ENCODE measurements at regions not wholly inside any gene's neighbourhood (a gene's known extent, or its start where the extent isn't known, plus 50 kb on each side); places are given as distances from the start of the nearest gene placed in this dataset.
A peak's percentile ranks its signal among the peaks of the same experiment; 100 is the strongest.
"Not testable (repeated sequence)": the region's sequence is repeated elsewhere in the genome, so short reads cannot be mapped to it uniquely, and the experiment has no call there.

DNA sequence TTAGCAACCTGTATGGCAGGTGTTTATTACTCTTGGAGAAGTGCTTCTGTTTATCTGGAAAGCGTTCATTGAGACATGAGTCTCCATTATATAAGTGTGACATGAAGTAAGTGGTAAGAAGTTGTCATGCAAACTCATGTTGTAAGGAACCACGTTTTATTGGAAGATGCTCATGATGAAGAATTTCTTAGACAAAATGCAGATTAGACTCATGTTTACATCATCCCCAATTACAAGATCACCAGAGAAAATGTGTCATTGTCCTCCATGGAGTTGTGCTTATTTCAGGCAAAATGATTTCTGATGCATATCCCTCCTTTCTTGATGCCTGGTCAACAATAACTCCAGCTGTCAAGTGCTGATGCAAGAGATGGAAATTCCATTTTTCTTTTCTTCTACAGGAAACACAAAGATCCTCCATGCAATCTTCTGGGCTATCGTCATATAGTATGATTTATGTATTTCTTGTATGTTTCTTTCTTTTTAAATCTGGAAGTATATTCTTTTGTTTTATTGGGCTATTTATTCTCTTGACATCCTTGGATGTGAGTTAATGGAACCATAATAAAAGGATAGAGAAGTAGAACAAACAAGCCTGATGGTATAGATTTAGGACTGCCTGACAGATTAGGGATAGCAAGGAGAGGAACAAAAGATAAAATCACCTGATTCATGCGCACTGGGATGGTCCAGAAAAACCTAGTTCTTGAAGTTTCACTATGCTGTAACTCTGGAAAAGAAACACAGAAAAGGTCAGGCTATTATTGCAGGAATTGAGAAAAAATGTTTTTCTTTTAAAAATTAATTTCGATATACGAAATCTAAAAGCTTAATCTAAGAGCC is 50.7 kb upstream of the DIAPH3 start:
- no peak for DNase-seq

GRCh38 chr13:60220072-60220471 is 56.3 kb upstream of the DIAPH3 start:
- DNase-seq, result no peak

DNA sequence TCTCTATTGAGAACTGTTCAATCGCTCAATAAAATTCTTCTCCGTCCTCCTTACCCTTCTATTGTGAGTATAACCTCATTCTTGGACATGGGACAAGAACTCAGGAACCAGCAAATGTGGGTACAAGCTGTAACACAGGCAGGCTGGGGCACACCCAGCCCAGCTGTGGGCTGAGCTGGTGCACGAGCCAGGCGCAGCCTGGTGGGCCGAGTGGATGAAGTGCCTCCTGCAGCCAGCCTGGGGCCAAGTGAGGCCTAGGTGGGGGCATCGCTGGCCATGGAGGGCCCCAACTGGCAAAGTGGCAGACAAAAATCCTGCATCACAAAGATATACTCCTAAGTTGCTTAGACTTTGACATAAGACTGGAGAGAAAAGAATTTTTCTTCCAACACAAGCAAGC is 57.9 kb upstream of the DIAPH3 start:
- DNase-seq, result no peak

DNA sequence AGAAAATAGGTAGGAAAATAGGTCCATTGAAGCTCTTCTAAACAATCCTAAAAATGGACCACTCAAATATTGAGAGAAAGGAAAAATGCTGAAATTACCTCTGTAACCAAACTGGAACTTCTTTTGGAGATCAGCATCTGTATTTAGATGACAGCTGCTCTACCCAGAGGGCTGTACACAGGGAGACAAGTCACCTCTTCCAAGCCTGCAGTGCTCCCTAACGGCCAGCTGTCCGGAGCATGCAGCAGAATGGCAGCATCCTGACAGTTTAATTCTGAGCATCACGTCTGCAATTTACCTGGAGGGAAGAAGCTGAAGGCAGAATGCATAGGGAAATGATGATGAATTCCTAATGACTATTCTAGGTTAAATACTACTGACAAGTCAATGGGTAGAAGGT is 62.8 kb upstream of the DIAPH3 start:
- no peak for DNase-seq

GRCh38 chr13:60227158-60227557 is 63.4 kb upstream of the DIAPH3 start:
- no peak for DNase-seq

- no peak for DNase-seq
These were observed 66.1 kb upstream of the DIAPH3 start for GRCh38 chr13:60229708-60230272.

DNA sequence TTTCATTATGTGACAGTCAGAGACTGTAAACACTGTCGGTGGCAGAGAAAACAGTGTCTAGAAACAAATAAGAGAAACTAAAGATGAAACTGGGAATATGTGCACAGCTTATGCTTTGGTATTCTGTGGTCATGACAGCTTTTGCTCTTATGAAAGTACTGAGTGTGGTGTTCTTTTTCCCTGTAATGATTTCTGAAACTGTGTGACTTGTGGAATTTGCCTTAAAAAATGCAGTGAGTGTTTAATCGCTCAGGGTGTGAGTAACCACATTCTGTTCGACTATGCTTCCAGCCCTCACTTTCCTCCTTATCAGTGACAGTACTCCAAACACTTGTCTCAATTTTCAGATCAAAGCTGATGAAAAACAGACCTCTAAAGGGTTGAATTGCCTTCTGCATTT is 66.9 kb upstream of the DIAPH3 start:
- DNase-seq, result no peak

GRCh38 chr13:60242043-60242595 is 78.4 kb upstream of the DIAPH3 start:
- no peak for DNase-seq

- DNase-seq, result no peak
These were observed 80.7 kb upstream of the DIAPH3 start for GRCh38 chr13:60244381-60244780.

GRCh38 chr13:60251419-60251818 is 87.7 kb upstream of the DIAPH3 start:
- DNase-seq, result not testable (repeated sequence)

DNA sequence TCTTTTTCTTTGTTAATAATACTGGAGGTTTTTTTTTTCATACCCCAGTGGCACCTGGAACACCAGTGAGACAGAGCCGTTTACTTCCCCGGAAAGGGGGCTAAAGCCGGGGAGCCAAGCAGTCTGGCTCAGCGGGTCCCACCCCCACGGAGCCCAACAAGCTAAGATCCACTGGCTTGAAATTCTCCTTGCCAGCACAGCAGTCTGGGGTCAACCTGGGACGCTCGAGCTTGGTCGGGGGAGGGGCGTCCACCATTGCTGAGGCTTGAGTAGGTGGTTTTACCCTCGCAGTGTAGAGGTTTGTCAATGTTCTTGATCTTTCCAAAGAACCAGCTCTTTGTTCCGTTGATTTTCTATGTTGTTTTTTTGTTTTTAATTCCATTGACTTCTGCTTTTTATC is 94.6 kb upstream of the DIAPH3 start:
- no peak for DNase-seq

- DNase-seq, result no peak
These were observed 96.7 kb upstream of the DIAPH3 start for GRCh38 chr13:60260440-60260839.

- no peak for DNase-seq
These were observed 98.0 kb upstream of the DIAPH3 start for GRCh38 chr13:60261432-60262351.

- DNase-seq, result no peak
These were observed 101.8 kb upstream of the DIAPH3 start for GRCh38 chr13:60265566-60265965.

DNA sequence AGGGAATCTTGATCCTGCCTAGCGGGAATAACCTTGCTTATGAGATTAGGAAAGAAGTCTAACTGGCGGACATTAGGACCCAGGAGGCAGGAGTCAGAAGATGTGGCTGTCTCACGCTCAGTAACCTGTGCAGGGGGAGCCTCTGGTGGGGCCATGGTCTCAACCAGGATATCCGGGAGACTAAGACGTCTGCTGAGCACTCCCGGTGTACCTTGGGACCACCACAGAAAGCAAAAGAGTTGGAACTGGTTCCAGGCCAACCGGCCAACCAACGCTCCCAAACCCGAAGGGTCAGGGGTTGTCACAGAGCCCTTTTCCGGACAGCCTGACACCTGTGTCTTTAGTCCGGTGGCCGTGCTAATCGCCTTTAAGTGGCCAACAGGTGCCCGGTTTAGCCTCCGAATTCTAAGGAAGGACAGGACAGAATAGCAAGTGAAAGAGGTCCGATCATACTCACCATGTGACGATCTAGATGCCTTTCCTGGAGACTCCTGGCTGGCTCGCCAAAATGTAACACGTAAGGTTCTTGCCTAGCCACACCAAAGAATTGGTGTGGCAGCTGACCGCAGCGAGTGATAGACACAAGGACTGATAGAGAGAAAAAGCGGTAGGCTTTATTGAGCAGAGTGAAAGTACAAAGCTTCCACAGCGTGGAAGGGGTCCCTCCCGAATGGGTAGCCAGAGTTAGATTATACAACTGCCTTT is 103.9 kb upstream of the DIAPH3 start:
- peak; percentile 4 for DNase-seq

GRCh38 chr13:60268203-60268555 is 104.5 kb upstream of the DIAPH3 start:
- DNase-seq, result no peak

DNA sequence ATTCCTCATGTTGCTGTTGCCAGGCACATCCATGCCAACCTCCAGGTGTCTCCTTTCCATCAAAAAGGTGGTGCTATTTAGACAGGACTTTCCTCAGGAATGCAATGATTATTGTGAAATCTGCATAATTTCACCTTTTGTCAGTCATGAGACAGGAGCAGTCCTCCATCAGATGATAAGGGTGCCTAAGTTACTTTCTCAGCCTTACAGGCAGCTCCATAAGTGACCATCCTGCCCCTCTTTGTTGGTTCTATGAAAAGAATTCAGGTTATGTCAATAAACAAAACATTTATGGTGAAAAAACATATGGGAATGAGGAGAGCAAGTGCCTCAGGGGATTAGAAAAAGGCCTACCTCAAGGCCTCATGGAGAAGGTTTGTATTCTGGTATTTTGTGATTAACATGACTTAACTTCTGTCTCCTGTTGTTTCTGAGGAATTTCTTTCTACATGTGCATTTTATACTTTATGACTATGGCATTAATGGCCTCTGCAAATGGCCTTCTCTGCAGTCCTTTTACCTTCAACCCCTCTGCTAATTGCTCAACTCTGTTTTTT is 110.3 kb upstream of the DIAPH3 start:
- DNase-seq, result no peak

- no peak for DNase-seq
These were observed 110.9 kb upstream of the DIAPH3 start for GRCh38 chr13:60274655-60275054.

GRCh38 chr13:60275208-60275607 is 111.5 kb upstream of the DIAPH3 start:
- DNase-seq, result no peak

- DNase-seq, result not testable (repeated sequence)
These were observed 116.5 kb upstream of the TDRD3 start for GRCh38 chr13:60280524-60280923.

GRCh38 chr13:60282186-60282585 is 114.8 kb upstream of the TDRD3 start:
- DNase-seq, result no peak

GRCh38 chr13:60282708-60283107 is 114.3 kb upstream of the TDRD3 start:
- no peak for DNase-seq

All from stimulated activated CD4-positive, alpha-beta T cell treated with anti-CD3 and anti-CD28 coated beads, Interleukin-1b, Interleukin-23, amount 100 ng/mL, for 48 hours (primary cell).